ENCODE measurements at regions not wholly inside any gene's neighbourhood (a gene's known extent, or its start where the extent isn't known, plus 50 kb on each side); places are given as distances from the start of the nearest gene placed in this dataset.

- TF ChIP-seq CTCF (IDR thresholded peaks at IDR 0.05; ENCODE audit: poor library complexity) (no peak), EZH2phosphoT487 (IDR thresholded peaks at IDR 0.05; ENCODE audit: low read depth, severe bottlenecking, unreplicated experiment) (no peak)
These were observed 571.4 kb downstream of the NOVA1 start for GRCh38 chr14:26026384-26026783.

Measured in hepatocyte (in vitro differentiated cells).